ENCODE measurements at regions not wholly inside any gene's neighbourhood (a gene's known extent, or its start where the extent isn't known, plus 50 kb on each side); places are given as distances from the start of the nearest gene placed in this dataset.

GRCh38 chr2:204260901-204261300 lies 284.4 kb upstream of the PARD3B start:
- DNase-seq (ENCODE audit: insufficient read length, low spot score) (peak; percentile 25), FAIRE-seq (peak; percentile 97)
- TF ChIP-seq CTCF (IDR thresholded peaks at IDR 0.05; ENCODE audit: insufficient read depth, missing control alignments), result no peak

- FAIRE-seq (no peak), DNase-seq (ENCODE audit: insufficient read length, low spot score) (no peak)
- no peak for TF ChIP-seq CTCF (IDR thresholded peaks at IDR 0.05; ENCODE audit: insufficient read depth, missing control alignments)
Observed at GRCh38 chr2:204261846-204262245, 283.4 kb upstream of the PARD3B start.

GRCh38 chr2:204264085-204264553 lies 281.2 kb upstream of the PARD3B start:
- no peak for TF ChIP-seq CTCF (IDR thresholded peaks at IDR 0.05; ENCODE audit: insufficient read depth, missing control alignments)
- DNase-seq (ENCODE audit: insufficient read length, low spot score), result no peak
- FAIRE-seq, result no peak

- FAIRE-seq (no peak), DNase-seq (ENCODE audit: insufficient read length, low spot score) (no peak)
- no peak for TF ChIP-seq CTCF (IDR thresholded peaks at IDR 0.05; ENCODE audit: insufficient read depth, missing control alignments)
Observed at GRCh38 chr2:204264621-204265140, 280.6 kb upstream of the PARD3B start.

- FAIRE-seq (no peak), DNase-seq (ENCODE audit: insufficient read length, low spot score) (no peak)
- TF ChIP-seq CTCF (IDR thresholded peaks at IDR 0.05; ENCODE audit: insufficient read depth, missing control alignments), result no peak
Observed at GRCh38 chr2:204265681-204266181, 279.5 kb upstream of the PARD3B start.

GRCh38 chr2:204268458-204268857 lies 276.8 kb upstream of the PARD3B start:
- TF ChIP-seq CTCF (IDR thresholded peaks at IDR 0.05; ENCODE audit: insufficient read depth, missing control alignments), result no peak
- no peak for DNase-seq (ENCODE audit: insufficient read length, low spot score)
- no peak for FAIRE-seq

GRCh38 chr2:204268971-204269370 lies 276.3 kb upstream of the PARD3B start:
- DNase-seq (ENCODE audit: insufficient read length, low spot score), result no peak
- no peak for TF ChIP-seq CTCF (IDR thresholded peaks at IDR 0.05; ENCODE audit: insufficient read depth, missing control alignments)
- FAIRE-seq, result no peak
